Left lung (tissue), 4 donors: ENCODE measurements at regions not wholly inside any gene's neighbourhood (a gene's known extent, or its start where the extent isn't known, plus 50 kb on each side); places are given as distances from the start of the nearest gene placed in this dataset.

Experiments
- ATAC-seq: fragments of 200-7000 bp; cut with Tn5 transposase; one replicate; pipeline ENCODE4 v1.9.1; 2020; ENCODE audit warnings: moderate library complexity
- DNase-seq, 4 donors: peaks; one replicate each; pipeline ENCODE4 v3.0.0-alpha.2; 2013 to 2020
- H3K27ac ChIP-seq, 2 donors: fragments of 200-600 bp; sonication (generic) in 1 of 2; one replicate each; pipeline versions ENCODE4 v1.5.0 to v1.8.0; 2020 to 2021
- H3K27me3 ChIP-seq, 2 donors: fragments of 200-600 bp; sonication (generic) in 1 of 2; one replicate each; pipeline versions ENCODE4 v1.5.0 to v1.8.0; 2020 to 2021
- H3K36me3 ChIP-seq, 2 donors: fragments of 200-600 bp; sonication (generic) in 1 of 2; one replicate each; pipeline versions ENCODE4 v1.5.0 to v1.8.0; 2020 to 2021
- H3K4me1 ChIP-seq, 2 donors: fragments of 200-600 bp; one replicate each; pipeline ENCODE4 v1.8.0; 2021
- H3K4me3 ChIP-seq, 2 donors: fragments of 200-600 bp; sonication (generic) in 1 of 2; one replicate each; pipeline versions ENCODE4 v1.5.0 to v1.8.0; 2020 to 2021; ENCODE audit warnings: mild to moderate bottlenecking in 1 of 2
- H3K9me3 ChIP-seq, 2 donors: fragments of 200-600 bp; sonication (generic) in 1 of 2; one replicate each; pipeline versions ENCODE4 v1.5.0 to v1.8.0; 2020 to 2021
- CTCF ChIP-seq, 2 donors: fragments of 200-600 bp; sonication (generic) in 1 of 2; IDR thresholded peaks; one replicate each; pipeline versions ENCODE4 v1.5.0 to v1.8.0; 2021; ENCODE audit warnings: antibody characterized with exemption in 2 of 2
- intact Hi-C, 2 donors: fragments of 100-400 bp; cut with DNase I; formaldehyde crosslinking; loops; one replicate each; pipeline versions ENCODE4 v1.11.2 to v1.14.2; 2022
- donor health status: DM: no; HTN: yes; CAD: no.
- donor health status: DM: no; HTN: no; CAD: no.

GRCh38 chr17:77001487-77001886, 133.3 kb downstream of the MGAT5B start:
- Histone ChIP-seq H3K27me3 (peaks cover 0 to 48% of the 10 kb centered on the region in 2 donors), H3K4me3 (no peak overlapping the region), H3K36me3 (no peaks in the 10 kb centered on the region), H3K27ac (no peak overlapping the region), H3K9me3 (no peaks in the 10 kb centered on the region), H3K4me1 (no peaks in the 10 kb centered on the region)
- ATAC-seq (no peak), DNase-seq (no peak)
- intact Hi-C loops = no loop called here
- TF ChIP-seq CTCF (IDR thresholded peaks at IDR 0.05) = no peak

GRCh38 chr17:77002103-77003045, 134.2 kb downstream of the MGAT5B start:
- Histone ChIP-seq H3K4me3 (no peak overlapping the region), H3K9me3 (no peaks in the 10 kb centered on the region), H3K27me3 (peaks cover 0 to 48% of the 10 kb centered on the region in 2 donors), H3K36me3 (no peaks in the 10 kb centered on the region), H3K27ac (no peak overlapping the region), H3K4me1 (no peaks in the 10 kb centered on the region)
- intact Hi-C loops = no loop called here
- no peak for ATAC-seq
- no peak for TF ChIP-seq CTCF (IDR thresholded peaks at IDR 0.05)
- no peak for DNase-seq

GRCh38 chr17:77003699-77004098, 135.5 kb downstream of the MGAT5B start:
- no peak for DNase-seq
- no peak for ATAC-seq
- TF ChIP-seq CTCF (IDR thresholded peaks at IDR 0.05) = no peak
- no peaks in the 10 kb centered on the region for H3K36me3 ChIP-seq
- no peak overlapping the region for H3K27ac ChIP-seq
- no peaks in the 10 kb centered on the region for H3K4me1 ChIP-seq
- no peaks in the 10 kb centered on the region for H3K9me3 ChIP-seq
- H3K27me3 ChIP-seq = peaks cover 0 to 44% of the 10 kb centered on the region in 2 donors
- H3K4me3 ChIP-seq = no peak overlapping the region
- intact Hi-C loops = no loop called here

- DNase-seq (no peak), ATAC-seq (no peak)
- H3K36me3 ChIP-seq = no peaks in the 10 kb centered on the region
- H3K27ac ChIP-seq = no peak overlapping the region
- no peak for TF ChIP-seq CTCF (IDR thresholded peaks at IDR 0.05)
- no peak overlapping the region for H3K4me3 ChIP-seq
- intact Hi-C loops = no loop called here
- peaks cover 0 to 17% of the 10 kb centered on the region in 2 donors for H3K9me3 ChIP-seq
- no peaks in the 10 kb centered on the region for H3K4me1 ChIP-seq
- peaks cover 0 to 29% of the 10 kb centered on the region in 2 donors for H3K27me3 ChIP-seq
Measured at GRCh38 chr17:77006971-77007649, 133.7 kb upstream of the SEC14L1 start.

- Histone ChIP-seq H3K4me1 (no peaks in the 10 kb centered on the region), H3K36me3 (no peaks in the 10 kb centered on the region), H3K4me3 (no peak overlapping the region), H3K27me3 (peaks cover 0 to 20% of the 10 kb centered on the region in 2 donors), H3K9me3 (peaks cover 0 to 17% of the 10 kb centered on the region in 2 donors), H3K27ac (no peak overlapping the region)
- TF ChIP-seq CTCF (IDR thresholded peaks at IDR 0.05) = no peak
- DNase-seq (no peak), ATAC-seq (no peak)
- intact Hi-C loops = no loop called here
Measured at GRCh38 chr17:77009877-77010276, 130.9 kb upstream of the SEC14L1 start.
